ENCODE measurements at regions not wholly inside any gene's neighbourhood (a gene's known extent, or its start where the extent isn't known, plus 50 kb on each side); places are given as distances from the start of the nearest gene placed in this dataset.

DNA sequence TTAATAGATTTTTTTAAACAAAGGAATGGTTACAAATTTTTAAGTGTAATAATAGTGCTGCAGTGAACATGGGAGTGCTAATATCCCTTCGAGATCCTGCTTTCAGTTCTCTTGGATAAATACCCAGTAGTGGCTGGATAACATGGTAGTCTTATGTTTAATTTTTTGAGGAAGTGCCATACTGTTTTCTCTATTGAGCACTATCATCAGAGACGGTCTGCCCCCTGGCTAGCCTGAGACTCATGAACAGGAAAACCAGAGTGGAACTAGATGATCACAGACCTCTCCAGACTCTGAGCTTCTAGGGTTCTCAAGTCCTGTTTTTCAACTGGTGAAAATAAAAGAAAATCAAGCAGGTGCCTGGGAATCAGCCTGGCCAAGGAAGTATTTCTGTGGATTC, 97.3 kb upstream of the MARK1 start:
- no peak overlapping the region for H3K4me3 ChIP-seq (ENCODE audit: insufficient read depth, low read length)
- no peak for DNase-seq (ENCODE audit: insufficient read length, low spot score, missing footprints)
- TF ChIP-seq, protein P1, sequence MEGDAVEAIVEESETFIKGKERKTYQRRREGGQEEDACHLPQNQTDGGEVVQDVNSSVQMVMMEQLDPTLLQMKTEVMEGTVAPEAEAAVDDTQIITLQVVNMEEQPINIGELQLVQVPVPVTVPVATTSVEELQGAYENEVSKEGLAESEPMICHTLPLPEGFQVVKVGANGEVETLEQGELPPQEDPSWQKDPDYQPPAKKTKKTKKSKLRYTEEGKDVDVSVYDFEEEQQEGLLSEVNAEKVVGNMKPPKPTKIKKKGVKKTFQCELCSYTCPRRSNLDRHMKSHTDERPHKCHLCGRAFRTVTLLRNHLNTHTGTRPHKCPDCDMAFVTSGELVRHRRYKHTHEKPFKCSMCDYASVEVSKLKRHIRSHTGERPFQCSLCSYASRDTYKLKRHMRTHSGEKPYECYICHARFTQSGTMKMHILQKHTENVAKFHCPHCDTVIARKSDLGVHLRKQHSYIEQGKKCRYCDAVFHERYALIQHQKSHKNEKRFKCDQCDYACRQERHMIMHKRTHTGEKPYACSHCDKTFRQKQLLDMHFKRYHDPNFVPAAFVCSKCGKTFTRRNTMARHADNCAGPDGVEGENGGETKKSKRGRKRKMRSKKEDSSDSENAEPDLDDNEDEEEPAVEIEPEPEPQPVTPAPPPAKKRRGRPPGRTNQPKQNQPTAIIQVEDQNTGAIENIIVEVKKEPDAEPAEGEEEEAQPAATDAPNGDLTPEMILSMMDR (IDR thresholded peaks at IDR 0.05; ENCODE audit: extremely low read depth, low read depth, low read length): no peak
- H3K4me2 ChIP-seq (ENCODE audit: insufficient read depth, low read length): no peak overlapping the region
- no peak overlapping the region for H2AFZ ChIP-seq (ENCODE audit: low read length)
- H3K4me1 ChIP-seq (ENCODE audit: insufficient read depth, low read length): no peaks in the 10 kb centered on the region
- no peak overlapping the region for H3K27ac ChIP-seq (ENCODE audit: low read depth, low read length)
- H3K9me3 ChIP-seq (ENCODE audit: low read depth, low read length): no peaks in the 10 kb centered on the region
- H3K27me3 ChIP-seq (ENCODE audit: insufficient read depth, low read length): no peaks in the 10 kb centered on the region
- H3K36me3 ChIP-seq (ENCODE audit: insufficient read depth, low read length): no peaks in the 10 kb centered on the region
- no peaks in the 10 kb centered on the region for H4K20me1 ChIP-seq (ENCODE audit: insufficient read depth, low read length)
- H3K79me2 ChIP-seq (ENCODE audit: insufficient read depth, low read length): no peaks in the 10 kb centered on the region

DNA sequence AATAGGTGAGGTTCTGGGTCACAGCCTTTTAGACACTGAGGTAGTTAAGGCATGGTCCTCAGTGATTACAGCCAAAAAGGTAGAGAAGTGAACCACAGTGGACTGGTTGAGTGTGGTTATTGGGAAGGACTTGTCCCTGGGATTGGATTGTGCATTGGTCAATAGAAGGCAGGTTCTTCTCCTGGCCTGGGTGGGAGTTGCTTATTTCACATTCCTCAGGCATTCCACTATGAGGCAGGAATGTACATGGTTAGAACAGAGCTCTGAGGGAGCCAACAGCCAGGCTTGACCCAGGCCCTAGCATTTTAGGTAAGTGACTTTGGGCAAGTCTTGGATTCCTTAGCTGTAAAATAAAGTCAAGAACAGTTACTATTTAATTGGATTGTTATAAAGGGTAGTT, 97.9 kb upstream of the MARK1 start:
- Histone ChIP-seq H3K36me3 (ENCODE audit: insufficient read depth, low read length) (no peaks in the 10 kb centered on the region), H2AFZ (ENCODE audit: low read length) (no peak overlapping the region), H3K4me1 (ENCODE audit: insufficient read depth, low read length) (no peaks in the 10 kb centered on the region), H3K27ac (ENCODE audit: low read depth, low read length) (no peak overlapping the region), H3K4me2 (ENCODE audit: insufficient read depth, low read length) (no peak overlapping the region), H4K20me1 (ENCODE audit: insufficient read depth, low read length) (no peaks in the 10 kb centered on the region), H3K27me3 (ENCODE audit: insufficient read depth, low read length) (no peaks in the 10 kb centered on the region), H3K79me2 (ENCODE audit: insufficient read depth, low read length) (no peaks in the 10 kb centered on the region), H3K4me3 (ENCODE audit: insufficient read depth, low read length) (no peak overlapping the region), H3K9me3 (ENCODE audit: low read depth, low read length) (no peaks in the 10 kb centered on the region)
- TF ChIP-seq, protein P1 (IDR thresholded peaks at IDR 0.05; ENCODE audit: extremely low read depth, low read depth, low read length): no peak
- no peak for DNase-seq (ENCODE audit: insufficient read length, low spot score, missing footprints)

DNA sequence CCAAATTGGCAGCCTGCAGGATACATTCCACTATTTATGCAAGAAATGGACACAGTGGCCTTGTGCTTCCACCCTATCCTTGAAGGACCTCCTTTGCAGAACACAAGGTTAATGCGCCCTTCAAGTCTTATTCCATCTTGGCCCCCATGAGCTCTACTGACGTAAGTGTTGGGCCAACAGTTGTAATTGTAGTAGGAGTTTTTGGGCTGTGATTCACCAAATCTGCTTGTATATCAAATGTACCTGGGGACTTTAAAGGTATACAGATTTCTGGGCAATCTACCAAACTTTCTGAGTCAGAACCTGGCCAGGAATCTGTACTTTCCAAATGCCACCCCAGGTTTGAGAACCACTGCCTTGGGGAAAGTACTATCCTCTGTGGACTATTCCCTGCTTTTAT, 100.9 kb upstream of the MARK1 start:
- TF ChIP-seq, protein P1 (IDR thresholded peaks at IDR 0.05; ENCODE audit: extremely low read depth, low read depth, low read length): no peak
- Histone ChIP-seq H3K9me3 (ENCODE audit: low read depth, low read length) (no peaks in the 10 kb centered on the region), H4K20me1 (ENCODE audit: insufficient read depth, low read length) (no peaks in the 10 kb centered on the region), H3K27me3 (ENCODE audit: insufficient read depth, low read length) (no peaks in the 10 kb centered on the region), H3K79me2 (ENCODE audit: insufficient read depth, low read length) (no peaks in the 10 kb centered on the region), H3K36me3 (ENCODE audit: insufficient read depth, low read length) (no peaks in the 10 kb centered on the region), H3K4me2 (ENCODE audit: insufficient read depth, low read length) (no peak overlapping the region), H2AFZ (ENCODE audit: low read length) (no peak overlapping the region), H3K4me3 (ENCODE audit: insufficient read depth, low read length) (no peak overlapping the region), H3K27ac (ENCODE audit: low read depth, low read length) (no peak overlapping the region), H3K4me1 (ENCODE audit: insufficient read depth, low read length) (no peaks in the 10 kb centered on the region)
- no peak for DNase-seq (ENCODE audit: insufficient read length, low spot score, missing footprints)

DNA sequence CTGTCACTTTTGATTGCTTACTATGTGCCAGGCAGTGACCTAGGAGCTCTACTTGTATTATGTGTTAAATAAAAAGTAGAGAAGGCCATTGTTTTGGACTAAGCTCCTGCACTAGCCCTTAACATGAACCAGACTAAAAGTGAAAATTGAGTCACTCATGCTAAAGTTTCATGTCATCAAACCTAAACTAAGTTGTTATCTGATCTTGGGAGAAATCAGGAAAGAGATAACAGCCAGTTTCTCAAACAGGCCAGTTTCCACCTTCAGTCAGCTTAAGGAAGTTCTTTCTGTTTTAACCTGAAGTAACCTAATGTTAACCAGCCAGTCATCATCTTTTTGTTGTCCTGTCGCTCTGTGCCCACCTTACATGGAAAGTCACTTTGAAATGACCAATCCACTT, 102.1 kb upstream of the MARK1 start:
- H3K9me3 ChIP-seq (ENCODE audit: low read depth, low read length): no peaks in the 10 kb centered on the region
- H3K27ac ChIP-seq (ENCODE audit: low read depth, low read length): no peak overlapping the region
- no peaks in the 10 kb centered on the region for H4K20me1 ChIP-seq (ENCODE audit: insufficient read depth, low read length)
- no peak overlapping the region for H2AFZ ChIP-seq (ENCODE audit: low read length)
- H3K4me3 ChIP-seq (ENCODE audit: insufficient read depth, low read length): no peak overlapping the region
- no peaks in the 10 kb centered on the region for H3K4me1 ChIP-seq (ENCODE audit: insufficient read depth, low read length)
- no peaks in the 10 kb centered on the region for H3K79me2 ChIP-seq (ENCODE audit: insufficient read depth, low read length)
- H3K27me3 ChIP-seq (ENCODE audit: insufficient read depth, low read length): no peaks in the 10 kb centered on the region
- DNase-seq (ENCODE audit: insufficient read length, low spot score, missing footprints): no peak
- H3K4me2 ChIP-seq (ENCODE audit: insufficient read depth, low read length): no peak overlapping the region
- H3K36me3 ChIP-seq (ENCODE audit: insufficient read depth, low read length): no peaks in the 10 kb centered on the region
- TF ChIP-seq, protein P1 (IDR thresholded peaks at IDR 0.05; ENCODE audit: extremely low read depth, low read depth, low read length): no peak

Data from osteoblast (primary cell).